Activated naive CD4-positive, alpha-beta T cell treated with anti-CD3 and anti-CD28 coated beads, Interleukin-2, amount 50 U/mL, for 16 hours (primary cell): ENCODE measurements at regions not wholly inside any gene's neighbourhood (a gene's known extent, or its start where the extent isn't known, plus 50 kb on each side); places are given as distances from the start of the nearest gene placed in this dataset.

Experiments
- DNase-seq: peaks from one replicate; pipeline ENCODE4 v3.0.0-alpha.2; 2020

- DNase-seq, result no peak
Measured at GRCh38 chr1:30191154-30191702, 532.2 kb downstream of the MATN1 start.

GRCh38 chr1:30190511-30191153 lies 532.8 kb downstream of the MATN1 start:
- DNase-seq, result no peak

- DNase-seq, result no peak
Measured at GRCh38 chr1:30189818-30190500, 533.4 kb downstream of the MATN1 start.

DNA sequence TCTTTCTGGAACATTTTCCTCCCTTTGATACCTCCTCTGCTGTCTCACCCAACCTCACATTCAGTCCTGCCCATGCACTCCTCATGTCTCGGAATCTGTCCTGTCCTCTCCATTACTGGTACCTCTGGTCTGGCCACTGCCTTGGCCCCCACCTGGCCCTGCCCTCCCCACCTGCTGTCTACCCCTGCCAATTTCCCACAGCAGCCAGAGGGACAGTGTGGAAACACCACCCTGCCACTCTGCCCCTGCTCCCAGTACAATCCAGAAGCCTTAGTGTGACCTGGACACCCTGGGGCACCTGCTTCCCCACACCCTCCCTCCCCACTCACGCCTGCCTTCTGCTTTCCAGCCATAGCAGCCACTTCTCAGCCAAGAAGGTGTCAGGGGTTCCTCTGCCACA lies 534.4 kb downstream of the MATN1 start:
- DNase-seq, result no peak

GRCh38 chr1:30188329-30188728 lies 535.1 kb downstream of the MATN1 start:
- DNase-seq, result no peak

GRCh38 chr1:30187413-30188023 lies 535.9 kb downstream of the MATN1 start:
- no peak for DNase-seq

DNA sequence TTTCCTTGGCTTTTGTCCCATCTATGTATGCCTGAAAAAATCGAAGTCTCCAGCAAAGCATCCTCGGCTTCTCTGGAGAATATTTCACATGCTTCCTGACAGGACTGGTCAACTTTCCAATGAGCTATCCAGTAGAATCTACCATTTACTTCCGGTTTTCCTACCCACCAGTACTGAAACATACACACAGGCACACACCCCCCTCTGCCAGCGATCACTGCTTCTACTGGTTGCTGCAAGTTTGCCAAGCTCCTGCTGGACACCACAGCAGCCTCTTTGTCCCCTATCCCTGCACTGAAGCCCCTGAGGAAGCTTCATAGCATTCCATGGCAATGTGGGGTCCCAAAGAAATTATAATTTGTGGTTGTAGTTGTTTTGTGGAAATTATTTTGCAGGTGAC lies 536.8 kb downstream of the MATN1 start:
- DNase-seq, result no peak

DNA sequence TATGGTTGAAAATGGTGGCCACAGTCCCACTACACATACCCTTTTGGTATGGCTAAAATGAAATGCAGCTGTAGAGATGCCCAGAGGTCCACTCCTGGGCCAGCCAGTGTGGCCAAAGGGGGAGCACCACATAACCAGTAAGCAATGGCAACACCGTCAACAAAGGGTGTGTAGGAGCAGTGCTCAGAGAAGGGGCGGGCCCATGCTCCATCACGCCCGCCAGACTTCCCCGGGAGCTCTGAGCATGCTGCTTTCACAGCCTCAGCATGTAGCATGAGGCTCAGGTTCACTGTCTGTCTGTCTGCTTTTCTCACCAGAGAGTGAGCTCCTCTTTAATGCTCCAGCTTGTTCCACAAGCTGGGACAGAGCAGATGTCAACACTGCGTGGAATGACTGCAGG lies 537.6 kb downstream of the MATN1 start:
- no peak for DNase-seq

- DNase-seq, result no peak
Measured at GRCh38 chr1:30185313-30185712, 538.1 kb downstream of the MATN1 start.

DNA sequence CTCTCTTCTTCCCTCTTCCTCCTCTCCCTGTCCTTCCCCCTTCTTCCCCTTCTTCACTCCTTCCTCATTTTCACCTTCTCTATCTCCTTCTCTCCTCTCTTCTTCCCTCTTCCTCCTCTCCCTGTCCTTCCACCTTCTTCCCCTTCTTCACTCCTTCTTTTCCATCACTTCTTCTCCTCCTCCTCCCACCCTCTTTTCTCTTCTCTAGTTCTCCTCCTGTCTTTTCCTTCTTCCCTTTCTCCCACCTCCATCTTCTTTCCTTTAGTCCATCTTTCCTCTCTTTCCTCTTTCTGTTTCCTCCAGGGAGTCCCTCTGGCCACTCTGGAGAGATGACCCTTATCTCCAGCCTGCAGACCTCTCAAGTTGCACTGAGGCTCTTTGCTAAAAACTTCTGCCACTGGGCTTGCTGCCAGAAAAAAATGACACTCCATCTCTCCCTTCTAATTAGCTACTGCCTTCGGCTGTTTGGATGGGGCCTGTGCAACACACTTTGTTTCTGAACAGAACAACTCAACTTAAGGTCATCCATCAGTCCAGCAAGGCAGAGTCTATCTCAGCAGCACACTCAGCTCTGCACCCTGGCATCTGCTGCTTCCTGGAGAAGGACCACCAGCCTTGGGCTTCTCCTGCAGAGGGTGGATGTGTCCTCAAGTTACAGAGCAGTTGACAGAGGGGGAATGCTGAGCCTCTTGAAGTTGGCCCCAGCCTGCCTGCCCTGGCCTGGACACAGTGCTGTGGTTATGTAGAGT lies 538.8 kb downstream of the MATN1 start:
- no peak for DNase-seq

DNA sequence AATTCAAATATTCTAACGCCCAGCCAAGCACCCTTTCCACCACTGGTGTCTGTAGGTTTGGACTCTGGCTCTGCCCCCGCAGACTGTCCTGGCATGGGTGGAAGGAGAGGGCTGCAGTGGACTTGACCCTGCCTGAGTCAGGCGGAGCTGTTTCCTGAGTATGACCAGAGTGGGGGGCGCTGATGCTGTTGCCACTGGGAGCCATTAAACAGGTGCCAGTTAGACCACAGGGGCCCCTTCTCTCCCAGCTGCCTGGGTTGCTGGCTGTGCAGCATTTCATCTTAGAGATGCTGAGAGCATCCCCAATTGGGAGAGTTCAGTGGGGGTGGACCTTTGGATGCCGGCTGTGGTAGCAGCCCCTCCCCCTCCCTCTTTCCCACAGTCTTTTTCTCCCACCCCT lies 539.5 kb downstream of the MATN1 start:
- no peak for DNase-seq

- no peak for DNase-seq
Measured at GRCh38 chr1:30183006-30183405, 540.4 kb downstream of the MATN1 start.

DNA sequence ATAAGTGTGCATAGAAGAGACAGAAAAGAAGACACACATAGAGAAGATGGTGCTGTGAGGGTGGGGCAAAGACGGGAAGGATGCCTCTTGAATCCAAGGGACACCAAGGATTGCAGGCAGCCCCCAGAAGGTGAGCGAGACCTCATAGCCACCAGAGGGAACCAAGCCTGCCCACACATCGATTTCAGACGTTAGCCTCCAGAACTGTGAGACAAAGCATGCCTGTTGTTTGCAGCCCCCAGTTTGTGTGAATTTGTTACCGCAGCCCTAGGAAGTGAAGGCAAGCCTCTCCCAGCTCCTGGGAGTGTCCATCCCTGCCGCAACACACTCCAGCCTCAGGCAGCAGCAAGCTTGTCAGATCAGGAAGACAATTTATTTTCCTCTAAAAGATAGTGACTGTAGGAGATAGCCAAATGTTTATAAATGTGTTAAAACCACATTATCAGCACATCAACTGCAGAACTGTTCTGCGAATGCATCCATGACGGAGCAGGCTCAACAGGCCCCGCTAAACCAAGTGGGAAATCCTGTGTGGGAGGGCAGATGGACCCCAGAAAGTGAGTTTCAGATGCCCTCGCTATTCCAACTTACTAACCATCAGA lies 543.3 kb downstream of the MATN1 start:
- DNase-seq, result no peak

GRCh38 chr1:30176477-30176876 lies 546.9 kb downstream of the MATN1 start:
- no peak for DNase-seq

DNA sequence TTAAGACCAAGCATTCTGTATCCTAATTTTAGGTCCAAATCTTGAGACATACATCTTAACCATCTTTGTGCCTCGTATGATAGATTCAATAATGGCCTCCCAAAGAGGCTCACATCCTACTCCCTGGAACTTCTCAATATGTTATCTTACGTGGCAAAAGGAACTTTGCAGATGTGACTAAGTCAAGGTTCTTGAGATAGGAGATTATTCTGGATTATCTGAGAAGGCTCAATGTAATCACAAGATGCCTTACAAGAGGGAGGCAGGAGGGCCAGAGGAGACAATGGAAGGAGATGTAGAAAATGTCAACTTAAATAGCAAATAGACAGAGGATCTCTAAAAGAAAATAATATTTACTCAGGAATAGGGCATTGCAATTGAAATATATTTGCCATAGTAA lies 548.9 kb downstream of the MATN1 start:
- no peak for DNase-seq

DNA sequence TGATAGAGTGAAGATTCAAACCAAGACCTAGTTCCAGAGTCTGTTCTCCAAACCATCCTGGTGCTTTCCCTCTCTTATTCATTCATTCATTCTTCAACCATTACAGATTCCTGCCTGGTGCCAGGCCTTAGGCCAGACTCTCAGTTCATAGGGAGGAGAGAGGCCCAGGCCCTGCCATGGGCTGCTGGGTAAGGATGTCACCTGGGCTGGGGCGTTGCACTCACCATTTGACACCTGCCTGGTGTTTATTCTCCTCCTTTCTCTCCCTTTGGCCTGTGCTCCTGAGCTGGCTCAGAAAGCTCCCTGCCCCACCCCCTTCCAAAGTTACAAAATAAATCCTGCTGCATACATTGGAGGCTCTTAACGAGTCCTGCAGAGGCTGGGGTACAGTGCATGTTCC lies 549.8 kb downstream of the MATN1 start:
- no peak for DNase-seq

GRCh38 chr1:30172757-30173156 lies 550.6 kb downstream of the MATN1 start:
- no peak for DNase-seq

- no peak for DNase-seq
Measured at GRCh38 chr1:30172299-30172694, 551.1 kb downstream of the MATN1 start.

DNA sequence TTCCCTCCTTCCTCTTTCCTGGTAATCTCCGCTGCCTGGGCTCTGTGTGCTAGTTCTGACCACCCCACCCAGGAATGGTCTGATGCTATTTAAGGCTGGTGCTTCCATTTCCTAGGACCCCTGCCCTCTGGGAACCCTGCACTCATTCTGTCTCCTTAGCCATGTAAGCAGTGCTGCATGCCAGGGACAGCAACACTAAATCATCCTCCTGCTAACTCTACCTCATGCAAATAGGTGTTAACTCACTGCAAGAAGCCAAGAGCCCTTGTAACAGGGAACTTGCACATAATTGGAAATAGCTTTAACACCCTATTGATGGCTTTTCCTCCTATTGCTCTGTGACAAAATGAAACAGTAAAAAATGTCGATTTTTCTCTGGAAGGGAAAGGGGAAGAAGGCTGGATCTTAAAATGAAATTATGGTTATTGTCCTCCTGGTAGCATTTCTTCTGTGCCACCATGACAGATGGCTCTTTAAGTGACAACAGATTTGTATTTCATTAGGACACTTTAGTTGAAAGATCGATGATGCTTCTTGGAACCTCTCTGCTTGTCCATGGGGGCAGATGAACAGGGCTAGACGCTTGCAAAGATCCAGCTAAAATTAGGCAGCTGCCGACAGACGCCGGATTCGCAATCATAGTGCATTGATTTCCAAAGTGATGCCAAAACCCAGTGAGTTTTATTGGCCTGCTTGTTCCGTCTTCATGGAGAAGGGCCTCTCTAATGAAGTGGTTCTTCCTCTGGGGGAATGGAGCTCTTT lies 551.7 kb downstream of the MATN1 start:
- DNase-seq, result no peak

- DNase-seq, result no peak
Measured at GRCh38 chr1:30169269-30169668, 554.1 kb downstream of the MATN1 start.

DNA sequence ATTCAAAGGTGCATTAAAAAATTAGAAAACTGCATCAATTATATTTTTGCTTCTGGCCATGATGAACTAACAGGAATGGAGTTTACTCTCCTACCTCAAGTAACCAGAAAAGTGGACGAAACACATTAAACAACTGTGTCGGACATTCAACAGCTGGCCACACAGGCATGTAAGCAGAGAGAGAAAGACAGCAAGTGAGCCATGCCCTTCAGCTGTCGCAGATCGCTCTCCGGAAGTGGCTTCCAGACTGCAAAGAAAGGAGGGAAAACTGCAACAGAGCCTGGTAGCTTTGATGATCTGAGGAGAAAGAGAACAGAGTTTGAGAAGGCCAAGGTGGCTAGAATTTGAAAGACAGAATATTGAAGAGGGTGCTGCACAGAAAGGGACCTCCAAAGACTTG lies 557.2 kb downstream of the MATN1 start:
- DNase-seq, result no peak

- no peak for DNase-seq
Measured at GRCh38 chr1:30165116-30165515, 558.3 kb downstream of the MATN1 start.
